Suprapubic skin (tissue), 4 donors: ENCODE measurements at regions not wholly inside any gene's neighbourhood (a gene's known extent, or its start where the extent isn't known, plus 50 kb on each side); places are given as distances from the start of the nearest gene placed in this dataset.

ENCODE experiments used
- CTCF ChIP-seq, 2 donors: fragments of 200-600 bp in 1 of 2; fragments of 450-650 bp in 1 of 2; sonication (generic) in 1 of 2; IDR thresholded peaks; one replicate each; pipeline ENCODE4 v1.5.1; 2016 to 2019; ENCODE audit warnings: antibody characterized with exemption in 2 of 2, mild to moderate bottlenecking in 1 of 2, moderate library complexity in 1 of 2
- POLR2A ChIP-seq, 2 donors: fragments of 450-650 bp; IDR thresholded peaks; one replicate each; pipeline ENCODE4 v1.6.1; 2017; ENCODE audit warnings: antibody characterized with exemption in 2 of 2, mild to moderate bottlenecking in 2 of 2, moderate library complexity in 2 of 2
- POLR2AphosphoS5 ChIP-seq, 3 donors: sonication (generic); formaldehyde crosslinking; IDR thresholded peaks; one replicate each; pipeline ENCODE4 v1.6.1; 2017; ENCODE audit warnings: antibody characterized with exemption in 3 of 3

- TF ChIP-seq POLR2A (IDR thresholded peaks at IDR 0.05) (no peak), CTCF (IDR thresholded peaks at IDR 0.05) (no peak), POLR2AphosphoS5 (IDR thresholded peaks at IDR 0.05) (no peak)
These were observed 93.4 kb upstream of the TBX5 start for GRCh38 chr12:114499338-114499737.
